ENCODE measurements at regions not wholly inside any gene's neighbourhood (a gene's known extent, or its start where the extent isn't known, plus 50 kb on each side); places are given as distances from the start of the nearest gene placed in this dataset.
"Not testable (repeated sequence)": the region's sequence is repeated elsewhere in the genome, so short reads cannot be mapped to it uniquely, and the experiment has no call there.

DNA sequence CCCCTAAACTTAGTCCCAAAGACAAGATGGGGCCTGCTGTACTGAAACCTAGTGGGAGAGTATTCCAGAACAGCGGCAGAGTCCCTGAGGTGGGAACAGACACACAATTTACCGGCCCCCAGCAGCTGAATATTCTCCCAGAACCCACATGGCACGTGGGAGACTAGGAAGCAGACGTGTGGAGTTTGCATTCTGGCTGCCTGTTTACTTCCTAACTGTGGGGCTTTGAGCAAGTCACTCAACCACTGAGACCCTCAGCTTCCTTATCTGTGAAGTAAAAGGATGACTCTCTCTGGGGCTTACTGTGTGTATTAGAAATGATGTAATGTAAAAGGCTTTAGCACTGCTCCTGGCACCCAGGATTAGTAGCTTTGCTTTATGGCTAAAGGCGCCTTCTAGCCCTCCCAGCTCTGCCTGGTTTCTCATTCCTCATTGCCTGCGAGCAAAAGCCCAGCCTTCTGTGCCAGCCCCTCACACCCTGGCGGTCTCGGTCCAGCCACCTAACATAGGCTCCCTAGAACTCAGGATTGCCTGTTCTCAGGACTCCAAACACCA is 353.1 kb downstream of the CDC5L start:
- no peak for DNase-seq (ENCODE audit: low read depth)

DNA sequence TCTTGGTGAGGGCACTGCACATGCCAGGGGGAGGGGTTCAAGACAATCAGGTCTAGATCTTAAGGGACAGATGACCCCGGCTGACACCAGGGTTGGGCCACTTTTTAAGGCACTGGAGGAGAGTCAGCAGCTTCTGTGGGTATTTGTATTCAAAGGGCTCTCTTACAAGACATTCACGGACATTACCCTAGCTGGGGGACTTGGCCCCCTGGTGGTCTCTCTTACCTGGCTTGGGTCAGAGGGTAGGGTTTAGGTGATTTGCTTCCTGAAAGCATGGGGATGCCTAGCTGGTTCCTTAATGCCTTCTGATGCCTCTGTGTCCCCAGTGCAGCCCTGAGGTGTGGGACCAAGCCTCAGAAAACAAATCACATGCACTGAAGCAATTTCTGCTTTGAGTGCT is 354.7 kb downstream of the CDC5L start:
- no peak for DNase-seq (ENCODE audit: low read depth)

DNA sequence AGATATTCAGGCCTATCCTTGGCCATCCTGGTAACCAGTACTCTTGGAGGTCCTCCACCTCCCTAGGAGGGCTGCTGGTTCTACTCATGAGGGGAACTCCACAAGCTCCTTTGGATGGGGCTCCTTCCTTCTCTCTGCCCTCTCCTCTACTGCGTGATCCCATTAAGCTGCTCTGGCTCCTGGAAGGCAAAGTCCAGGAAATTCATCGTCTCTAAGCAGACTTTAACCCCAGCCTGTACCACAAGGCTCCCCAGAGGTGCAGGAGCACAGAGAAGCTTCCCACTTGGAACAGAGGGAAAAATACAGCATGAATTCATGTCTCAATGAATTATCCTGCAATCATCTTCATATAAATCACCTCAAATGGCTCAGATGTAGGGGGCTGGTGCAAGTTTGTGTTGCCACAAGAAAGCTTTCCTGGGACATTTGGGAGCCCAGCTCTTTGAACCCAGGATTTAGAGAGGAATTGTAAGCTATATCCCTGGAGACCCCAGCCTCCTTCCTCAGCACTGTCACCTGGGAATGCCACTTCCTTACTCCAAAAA is 355.4 kb downstream of the CDC5L start:
- no peak for DNase-seq (ENCODE audit: low read depth)

DNA sequence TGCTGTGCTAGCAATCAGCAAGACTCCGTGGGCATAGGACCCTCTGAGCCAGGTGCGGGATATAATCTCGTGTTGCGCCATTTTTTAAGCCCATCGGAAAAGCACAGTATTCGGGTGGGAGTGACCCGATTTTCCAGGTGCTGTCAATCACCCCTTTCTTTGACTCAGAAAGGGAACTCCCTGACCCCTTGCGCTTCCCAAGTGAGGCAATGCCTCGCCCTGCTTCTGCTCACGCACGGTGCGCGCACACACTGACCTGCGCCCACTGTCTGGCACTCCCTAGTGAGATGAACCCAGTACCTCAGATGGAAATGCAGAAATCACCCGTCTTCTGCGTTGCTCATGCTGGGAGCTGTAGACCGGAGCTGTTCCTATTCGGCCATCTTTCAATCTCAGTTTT is 372.6 kb downstream of the CDC5L start:
- DNase-seq (ENCODE audit: low read depth) = not testable (repeated sequence)

DNA sequence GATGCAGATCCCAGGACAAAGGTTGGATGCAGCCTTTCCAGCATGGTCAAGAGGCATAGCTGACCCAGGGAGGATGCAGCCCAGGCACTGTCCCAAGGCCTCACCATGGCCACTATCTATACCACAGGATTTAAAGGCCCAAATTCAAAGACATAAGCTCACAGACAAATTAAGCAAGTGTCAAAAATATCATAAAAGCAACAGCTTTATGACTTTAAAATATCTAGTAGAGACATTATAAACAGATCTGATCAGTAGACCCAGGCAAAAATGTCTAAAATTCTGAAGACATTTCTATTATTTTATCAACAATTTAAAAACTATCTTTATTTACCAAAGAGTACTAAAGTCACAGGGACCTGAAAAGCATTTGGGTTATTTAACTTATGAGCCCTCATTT is 373.5 kb downstream of the CDC5L start:
- no peak for DNase-seq (ENCODE audit: low read depth)

DNA sequence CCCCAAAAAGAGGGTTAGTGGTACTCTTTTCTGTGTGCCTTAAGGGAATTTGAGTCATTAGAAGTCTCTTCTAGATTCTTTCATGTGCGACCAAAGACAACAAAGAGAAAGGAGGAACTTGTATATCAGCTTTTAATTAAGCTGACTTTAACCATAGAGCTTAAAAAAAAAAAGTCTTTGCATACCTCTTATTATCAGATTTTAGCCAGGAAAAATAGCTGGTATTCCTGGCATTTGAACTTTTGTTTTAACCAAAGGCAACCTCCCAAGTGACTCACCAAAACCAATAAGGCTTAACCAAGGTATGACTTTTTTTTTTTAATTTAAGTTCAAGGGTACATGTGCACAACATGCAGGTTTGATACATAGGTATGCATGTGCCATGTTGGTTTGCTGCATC is 375.0 kb downstream of the CDC5L start:
- no peak for DNase-seq (ENCODE audit: low read depth)

GRCh38 chr6:44771647-44772415 is 384.3 kb downstream of the CDC5L start:
- DNase-seq (ENCODE audit: low read depth) = no peak

DNA sequence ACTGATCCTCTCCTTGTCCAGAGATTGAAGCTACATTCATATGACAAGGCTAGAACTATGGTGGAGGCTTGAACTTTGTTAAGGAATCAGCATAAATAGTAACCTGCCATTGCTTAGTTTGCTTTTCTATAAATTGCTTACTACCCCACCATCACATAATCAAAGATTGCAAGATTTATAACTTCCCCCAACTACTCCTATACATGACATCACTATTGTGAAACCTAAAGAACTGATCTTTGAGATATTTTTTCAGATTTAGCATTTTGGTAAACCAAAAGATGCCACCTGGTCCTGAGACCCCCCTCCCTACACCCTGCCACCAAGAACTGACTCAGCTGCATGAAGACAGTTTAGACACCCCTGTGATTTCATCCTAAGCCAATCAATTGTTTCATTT is 385.3 kb downstream of the CDC5L start:
- DNase-seq (ENCODE audit: low read depth) = no peak

DNA sequence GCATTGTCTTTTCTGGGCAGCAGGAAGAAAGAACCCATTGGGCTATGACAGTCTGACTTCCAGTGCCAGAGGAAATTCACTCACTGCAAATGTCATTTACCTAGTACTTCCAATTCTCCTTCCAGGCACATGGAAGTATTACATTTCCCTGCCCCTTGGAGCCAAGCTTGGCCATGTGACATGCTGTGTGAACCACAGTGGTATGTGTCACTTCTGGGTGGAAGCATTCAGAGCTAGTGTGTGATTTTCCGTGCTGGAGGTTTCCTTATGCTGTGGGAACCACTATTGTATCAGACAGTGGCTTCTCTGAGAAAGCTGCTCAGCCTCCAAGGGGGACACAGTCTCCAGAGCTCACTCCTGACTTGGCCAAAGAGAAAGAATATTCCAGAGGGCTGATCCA is 387.6 kb downstream of the CDC5L start:
- DNase-seq (ENCODE audit: low read depth) = no peak

DNA sequence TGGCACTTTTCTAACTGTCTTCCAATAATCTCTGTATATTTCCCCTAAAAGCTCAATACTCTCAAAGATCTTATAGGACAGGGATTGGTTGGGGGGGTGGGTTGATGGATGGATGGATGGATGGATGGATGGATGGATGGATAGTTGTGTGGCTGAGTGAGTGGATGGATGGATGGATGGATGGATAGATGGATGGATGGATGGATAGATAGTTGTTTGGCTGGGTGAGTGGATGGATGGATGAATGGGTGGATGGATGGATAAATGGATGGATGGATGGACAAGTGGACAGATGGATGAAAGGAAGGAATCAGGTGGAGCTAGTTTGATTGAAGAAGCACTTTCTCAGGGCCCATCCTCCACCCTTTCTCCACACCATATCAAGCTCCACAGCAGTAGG is 388.8 kb downstream of the CDC5L start:
- DNase-seq (ENCODE audit: low read depth) = no peak

DNA sequence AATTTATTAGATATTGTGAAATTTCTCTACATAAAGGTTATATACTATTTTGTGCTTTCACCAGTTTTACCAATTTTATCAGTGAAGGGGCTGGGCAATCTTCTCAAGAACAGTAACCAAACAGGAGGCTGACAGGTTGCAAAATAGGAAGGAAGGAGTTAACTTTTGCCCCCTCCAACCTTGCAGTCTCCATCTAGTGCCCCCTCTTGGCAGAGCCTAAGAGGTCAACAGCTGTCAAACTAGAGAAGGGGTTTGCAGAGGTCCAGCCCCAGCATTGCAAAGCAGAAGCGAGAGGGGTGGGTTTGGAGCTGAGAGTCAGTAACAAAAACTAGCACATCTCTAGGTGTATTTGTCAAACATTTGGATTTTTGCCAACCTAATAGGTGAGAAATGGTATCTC is 391.0 kb downstream of the CDC5L start:
- no peak for DNase-seq (ENCODE audit: low read depth)
